T-helper 1 cell (primary cell): ENCODE measurements at regions not wholly inside any gene's neighbourhood (a gene's known extent, or its start where the extent isn't known, plus 50 kb on each side); places are given as distances from the start of the nearest gene placed in this dataset.
"Not testable (repeated sequence)": the region's sequence is repeated elsewhere in the genome, so short reads cannot be mapped to it uniquely, and the experiment has no call there.

ENCODE experiments used
- DNase-seq, 5 donors: peaks; one replicate each; pipeline ENCODE4 v3.0.0-alpha.2; 2012 to 2020

DNA sequence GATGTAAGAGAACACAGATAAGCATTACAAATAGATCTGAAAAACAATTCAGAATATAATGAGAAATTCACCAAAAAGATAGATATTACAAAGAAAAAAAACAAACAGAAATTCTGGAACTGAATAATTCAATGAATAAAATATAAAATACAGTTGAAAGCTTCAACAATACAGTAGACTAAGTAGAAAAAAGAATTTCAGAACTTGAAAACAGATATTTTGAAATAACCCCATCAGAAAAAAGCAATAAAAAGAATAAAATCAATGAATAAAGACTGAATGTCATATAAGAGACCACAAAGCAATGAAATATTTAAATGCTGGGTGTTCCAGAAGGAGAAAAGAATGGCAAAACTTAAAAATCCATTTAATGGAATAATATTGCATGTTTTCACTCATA lies 611.4 kb upstream of the GHITM start:
- no peak for DNase-seq

DNA sequence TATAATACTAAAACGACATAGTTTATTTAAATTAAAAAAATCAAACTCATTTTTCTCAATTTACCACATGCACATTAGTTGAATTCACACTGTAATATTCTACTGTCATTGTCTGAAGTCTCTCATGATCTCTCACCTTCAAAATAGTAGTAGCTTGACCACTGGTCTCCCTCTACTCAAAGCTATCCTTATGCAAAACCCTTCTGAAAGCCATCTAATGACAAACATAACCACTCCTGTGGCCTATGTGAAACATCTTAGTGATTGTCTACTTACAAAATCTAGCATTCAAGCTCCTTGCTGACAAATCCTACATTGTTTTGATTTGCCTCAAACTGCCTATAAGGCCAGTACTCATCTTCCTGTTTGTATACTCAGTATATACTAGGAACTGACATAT lies 606.0 kb upstream of the GHITM start:
- no peak for DNase-seq

DNA sequence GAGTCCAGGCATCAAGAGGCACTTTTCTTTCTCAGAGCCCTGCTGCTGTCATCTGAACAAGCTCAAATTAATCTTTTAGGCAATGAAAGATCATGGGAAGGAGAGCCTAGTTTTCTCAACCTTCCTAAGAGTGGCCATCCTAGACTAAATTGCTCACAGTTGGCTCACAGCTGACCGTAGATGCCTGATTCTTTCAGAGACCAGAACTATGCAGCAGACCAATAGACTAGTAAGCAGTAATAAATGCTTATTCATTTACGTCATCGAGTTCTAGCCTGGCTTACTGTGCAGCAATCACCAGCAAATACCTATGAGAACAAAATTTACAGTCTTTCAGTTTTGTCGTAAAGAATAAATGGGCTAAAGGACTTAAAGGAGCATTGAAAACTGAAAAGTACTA lies 602.9 kb upstream of the GHITM start:
- DNase-seq, result no peak

DNA sequence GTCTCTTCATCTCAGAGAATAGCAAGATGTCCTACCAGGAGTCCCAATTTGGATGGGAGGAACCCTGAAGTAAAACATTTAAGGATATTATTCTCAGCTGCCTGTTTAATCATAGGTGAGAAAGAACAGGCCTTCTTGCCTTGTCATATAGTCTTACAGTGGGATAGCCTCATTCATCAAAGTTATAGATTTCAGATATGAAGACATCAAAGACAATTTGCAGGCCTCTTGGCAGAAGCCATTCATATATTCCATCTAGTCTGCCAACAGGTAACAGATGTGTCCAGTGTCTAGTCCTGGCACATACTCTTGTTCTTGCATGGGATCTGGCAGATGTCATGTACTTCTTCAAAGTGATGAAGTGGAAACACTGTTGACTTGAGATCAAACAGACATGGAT lies 601.3 kb upstream of the GHITM start:
- no peak for DNase-seq

DNA sequence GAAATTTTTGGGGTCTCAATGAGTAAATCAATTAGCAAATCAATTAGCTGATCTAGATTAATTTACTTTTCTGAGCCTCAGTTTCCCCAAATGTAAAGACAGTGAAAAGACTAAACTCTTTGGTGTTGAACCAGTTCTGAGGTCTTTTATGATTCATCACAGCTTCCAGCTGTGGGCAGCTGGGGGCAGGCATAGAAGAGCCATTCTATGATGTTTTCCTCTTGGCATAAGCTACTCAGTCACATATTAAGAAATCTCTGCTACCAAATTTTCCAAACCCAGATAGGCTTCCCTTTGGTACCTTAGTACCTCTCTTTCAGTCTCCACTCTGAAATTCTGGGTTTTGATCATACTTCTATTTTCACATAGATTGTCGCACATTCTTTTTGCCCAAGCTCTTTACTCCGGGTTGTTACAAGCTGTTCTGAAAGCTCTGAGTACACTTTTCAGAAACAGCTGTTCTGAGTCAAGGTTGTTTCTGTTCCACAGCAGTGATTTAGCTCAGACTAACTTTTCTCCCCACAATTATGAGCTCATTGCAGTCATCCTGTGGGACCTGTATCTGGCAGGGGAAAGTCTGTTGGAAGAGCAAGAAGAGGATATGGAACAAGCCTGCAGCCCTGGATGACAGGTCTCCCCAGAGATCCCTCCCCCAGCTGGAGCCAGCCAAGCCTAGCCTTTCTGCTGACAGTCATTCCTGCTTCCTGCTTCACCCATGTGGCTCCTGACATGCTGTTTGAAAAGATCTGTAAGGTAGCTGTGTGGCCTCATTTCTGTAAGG lies 599.6 kb upstream of the GHITM start:
- no peak for DNase-seq

DNA sequence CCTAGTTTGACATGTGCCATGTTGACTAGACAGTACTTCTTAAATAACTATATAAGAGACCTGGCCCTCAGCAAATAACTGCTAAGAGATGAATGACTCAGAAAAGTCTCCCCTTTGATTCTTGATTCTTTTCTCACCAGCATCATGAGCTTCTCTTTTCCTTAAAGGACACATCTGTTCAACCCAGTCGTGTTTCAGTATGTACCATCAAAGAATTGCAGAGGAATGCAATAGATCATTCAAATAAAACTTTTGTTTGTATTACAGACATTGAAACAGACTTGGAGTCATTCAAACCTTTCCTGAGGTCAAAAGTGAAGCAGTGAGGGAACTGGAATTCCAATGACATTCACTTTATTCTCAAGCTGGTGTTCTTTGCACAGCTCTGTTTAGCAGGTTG lies 598.3 kb upstream of the GHITM start:
- DNase-seq, result no peak

DNA sequence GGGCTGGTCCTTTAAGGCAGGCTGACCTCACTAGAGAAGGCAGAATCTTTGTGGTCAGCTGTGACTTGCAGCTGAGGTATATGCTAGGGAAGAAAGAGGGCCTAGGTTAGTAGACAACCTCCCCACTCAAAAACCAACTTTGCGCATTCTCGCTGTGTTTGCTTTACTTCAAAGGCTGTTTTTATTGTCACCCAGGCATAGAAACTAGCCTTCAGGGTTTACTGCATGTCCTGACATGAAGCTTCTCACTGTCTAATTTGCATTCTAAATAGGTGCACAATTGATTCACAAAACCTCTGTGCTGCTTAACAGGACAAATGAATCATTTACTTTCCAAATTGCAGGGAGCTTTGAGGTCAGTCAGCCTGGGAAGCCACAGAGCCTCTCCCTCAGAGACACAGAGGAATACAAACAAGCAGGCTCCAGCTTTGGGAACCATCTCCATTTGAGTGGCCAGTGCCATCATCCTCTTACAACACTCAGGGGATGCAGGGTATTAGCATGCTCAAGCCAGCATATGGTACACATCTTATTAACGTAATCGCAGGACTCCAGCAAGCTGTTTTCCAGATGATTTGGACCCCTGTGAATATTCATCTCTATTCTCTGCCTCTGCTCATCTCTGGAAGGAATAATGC lies 596.4 kb upstream of the GHITM start:
- no peak for DNase-seq

DNA sequence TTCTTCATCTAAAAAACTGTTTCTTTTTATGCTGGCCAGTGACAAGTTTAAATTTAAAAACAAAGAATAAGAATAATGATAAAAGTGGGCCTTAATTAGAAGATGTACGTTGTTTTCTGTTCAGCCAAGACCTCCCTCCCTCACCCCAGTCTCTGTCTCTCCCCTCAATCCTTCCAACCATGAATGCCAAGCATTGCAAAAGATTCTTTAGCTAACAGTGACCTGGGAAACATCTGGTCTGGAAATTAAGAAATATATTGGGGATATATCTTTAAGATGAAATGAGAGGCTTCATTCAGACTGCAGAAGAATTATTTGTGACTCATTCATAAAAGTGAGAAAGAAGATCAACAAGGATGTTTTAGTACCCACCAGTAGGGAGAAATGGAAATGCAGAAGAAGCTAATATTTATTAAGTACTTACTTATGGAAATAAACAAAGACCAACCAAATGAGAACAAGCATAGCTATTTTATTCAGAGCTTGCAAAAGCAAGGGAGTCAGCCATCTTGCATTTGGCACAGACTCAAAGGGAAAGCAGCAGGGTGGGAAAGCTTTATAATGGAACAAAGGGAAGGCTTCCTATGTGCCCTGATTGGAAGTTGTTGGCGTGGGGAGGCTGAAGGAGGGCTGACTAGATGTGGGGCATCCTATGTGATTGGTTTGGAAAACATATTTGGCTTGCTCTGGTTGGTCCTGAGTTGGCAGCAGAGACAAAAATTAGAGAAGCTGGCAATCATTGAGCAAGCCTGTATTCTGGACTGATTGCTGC lies 595.4 kb upstream of the GHITM start:
- DNase-seq, result no peak

DNA sequence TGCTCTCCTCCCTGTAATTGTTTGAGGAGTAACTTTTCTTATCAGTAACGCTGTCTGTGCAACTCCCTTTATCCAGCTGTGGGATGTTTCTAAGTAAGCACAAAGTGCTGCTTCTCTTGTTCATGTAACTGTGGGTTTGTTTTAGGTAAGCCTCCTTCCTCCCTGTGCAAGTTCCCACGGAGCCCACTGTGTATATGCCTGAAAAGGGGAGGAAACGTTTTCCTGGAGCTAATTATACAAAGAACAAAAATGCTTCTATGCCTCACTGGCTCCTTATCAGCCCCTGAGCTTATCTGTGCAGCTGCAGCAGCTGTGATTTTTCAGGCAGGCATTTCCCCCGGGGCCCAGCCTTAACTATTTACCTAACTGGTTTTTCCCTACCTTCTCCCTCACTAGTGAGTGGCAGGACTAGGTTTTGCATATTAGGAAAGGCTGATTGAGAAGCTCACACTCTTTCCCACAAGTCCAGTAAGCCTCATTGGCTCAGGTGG lies 593.4 kb upstream of the GHITM start:
- no peak for DNase-seq

DNA sequence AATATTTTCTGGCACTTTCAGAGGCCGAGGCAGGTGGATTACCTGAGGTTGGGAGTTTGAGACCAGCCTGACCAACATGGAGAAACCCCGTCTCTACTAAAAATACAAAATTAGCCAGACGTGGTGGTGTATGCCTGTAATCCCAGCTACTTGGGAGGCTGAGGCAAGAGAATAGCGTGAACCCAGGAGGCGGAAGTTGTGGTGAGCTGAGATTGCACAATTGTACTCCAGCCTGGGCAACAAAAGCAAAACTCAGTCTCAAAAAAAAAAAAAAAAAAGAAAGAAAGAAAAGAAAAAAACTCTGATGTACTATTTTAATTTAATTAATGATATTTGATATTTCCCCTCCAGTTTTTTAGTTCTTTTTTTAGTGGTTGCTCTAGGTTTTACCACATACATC lies 588.1 kb upstream of the GHITM start:
- DNase-seq, result not testable (repeated sequence)

DNA sequence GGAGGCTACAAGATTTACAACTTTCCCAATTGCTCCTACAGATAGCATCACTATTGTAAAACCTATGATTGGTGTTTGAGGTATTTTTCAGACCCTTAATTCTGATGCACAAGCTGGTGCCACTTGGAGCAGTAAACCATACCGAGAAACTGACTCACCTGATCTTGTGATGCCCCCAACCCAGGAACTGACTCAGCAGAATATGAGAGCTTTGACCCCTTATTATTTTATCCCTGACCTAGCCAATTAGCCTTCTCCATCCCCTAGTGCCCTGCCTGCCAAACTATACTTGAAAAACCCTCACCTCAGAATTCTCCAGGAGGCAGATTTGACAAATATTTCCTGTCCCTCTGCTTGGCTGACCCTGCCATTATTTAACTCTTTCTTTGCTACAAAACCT lies 585.9 kb upstream of the GHITM start:
- DNase-seq, result no peak

DNA sequence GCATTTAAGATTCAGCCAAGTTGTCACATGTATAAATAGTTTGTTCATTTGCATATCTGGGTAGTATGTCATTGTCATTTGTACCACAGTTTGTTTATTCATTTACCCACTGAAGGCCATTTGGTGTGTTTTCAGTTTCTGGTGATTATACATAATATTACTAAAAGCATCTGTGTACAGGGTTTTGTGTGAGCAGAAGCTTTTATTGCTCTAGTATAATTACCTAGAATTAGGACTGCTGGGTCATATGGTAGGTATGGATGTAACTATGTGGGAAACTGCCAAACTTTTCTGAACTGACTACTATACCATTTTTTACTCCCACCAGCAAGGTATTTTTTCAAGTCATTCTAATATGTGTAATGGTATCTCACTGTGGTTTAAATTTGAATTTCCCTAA lies 584.0 kb upstream of the GHITM start:
- no peak for DNase-seq

DNA sequence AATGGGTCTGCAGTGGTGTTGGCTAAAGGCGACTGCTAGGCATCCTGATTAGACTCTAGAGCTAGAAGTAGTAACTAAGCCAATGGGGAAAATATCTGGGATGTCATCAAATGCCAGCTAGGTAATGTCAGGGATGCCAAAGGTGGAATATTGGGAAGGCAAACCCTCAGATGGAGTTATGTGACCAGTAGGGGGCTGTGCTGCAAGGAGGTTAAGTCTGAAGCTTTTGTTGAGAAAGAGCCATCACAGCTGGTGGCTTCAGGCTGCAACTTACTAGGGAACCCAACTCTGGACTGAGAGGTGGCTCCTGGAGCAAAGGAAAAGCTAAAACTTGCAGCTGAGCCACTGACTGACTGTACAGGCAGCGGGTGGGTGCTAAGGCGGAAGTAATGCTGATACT lies 576.9 kb upstream of the GHITM start:
- no peak for DNase-seq

DNA sequence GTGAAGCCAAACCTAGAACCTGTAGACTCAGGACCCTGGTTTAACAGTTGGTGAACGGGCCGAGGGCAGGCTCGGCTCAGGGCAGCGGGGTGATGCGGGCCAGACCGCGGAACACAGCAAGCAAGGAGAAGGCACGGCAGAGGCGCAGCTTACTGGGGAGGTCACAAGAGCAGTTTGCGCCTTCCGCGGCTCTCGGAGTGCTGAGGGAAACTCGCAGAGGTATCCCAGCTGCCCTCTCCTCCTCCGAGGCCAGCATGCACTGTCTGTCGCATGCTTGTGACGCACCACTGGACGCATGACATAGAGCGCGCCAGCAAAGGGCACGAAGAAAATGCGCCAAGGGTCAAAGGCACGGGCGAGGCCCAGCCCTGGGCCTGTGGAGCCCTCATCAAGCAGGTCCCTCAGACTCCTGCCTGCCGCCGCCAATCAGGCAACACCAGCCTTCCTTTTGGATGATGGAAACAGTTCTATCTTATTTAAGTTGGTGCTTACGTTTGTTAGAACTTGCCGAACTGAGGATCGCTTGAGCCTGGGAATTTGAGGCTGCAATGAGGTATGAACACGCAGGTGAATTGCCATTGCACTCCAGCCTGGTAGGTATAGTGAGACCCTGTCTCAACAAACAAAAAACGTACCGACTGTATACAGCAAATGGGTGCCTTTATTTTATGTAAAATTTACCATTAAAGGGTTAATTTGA lies 574.3 kb upstream of the GHITM start:
- no peak for DNase-seq

DNA sequence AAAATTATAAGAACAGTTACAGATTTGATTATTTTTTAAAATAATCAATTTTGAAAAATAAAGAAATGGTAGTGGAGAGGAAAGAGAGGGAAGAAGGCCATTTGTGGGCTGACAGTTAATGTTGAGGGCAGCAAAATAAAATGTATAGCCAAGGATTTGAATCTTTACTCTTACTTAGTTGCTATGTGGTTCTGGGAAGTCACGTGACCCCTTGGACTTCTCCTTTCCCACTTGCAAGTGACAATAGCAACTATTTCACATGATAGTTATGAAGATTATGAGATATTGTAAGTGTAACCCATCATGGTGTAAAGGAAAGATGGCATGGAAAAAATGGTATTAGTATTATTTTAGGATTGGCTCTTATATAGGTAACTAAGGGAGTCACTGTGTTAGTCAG lies 567.3 kb upstream of the GHITM start:
- no peak for DNase-seq

DNA sequence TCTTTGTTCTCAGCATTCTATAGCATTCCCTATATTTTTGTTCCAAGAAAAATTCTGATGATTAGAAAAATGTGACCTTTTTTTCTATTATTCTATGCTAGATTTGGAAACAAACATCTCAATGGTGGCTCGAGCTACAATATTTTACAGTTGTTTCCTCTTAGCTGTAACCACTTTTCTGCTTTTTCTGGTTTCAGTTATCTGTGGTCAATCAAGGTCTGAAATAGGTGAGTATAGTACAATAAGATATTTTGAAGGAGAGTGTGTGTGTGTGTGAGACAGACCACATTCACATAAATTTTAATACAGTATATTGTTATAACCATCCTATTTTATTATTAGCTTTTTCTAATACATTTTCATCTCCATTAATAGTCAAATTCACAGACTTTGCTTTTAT lies 564.5 kb upstream of the GHITM start:
- no peak for DNase-seq

DNA sequence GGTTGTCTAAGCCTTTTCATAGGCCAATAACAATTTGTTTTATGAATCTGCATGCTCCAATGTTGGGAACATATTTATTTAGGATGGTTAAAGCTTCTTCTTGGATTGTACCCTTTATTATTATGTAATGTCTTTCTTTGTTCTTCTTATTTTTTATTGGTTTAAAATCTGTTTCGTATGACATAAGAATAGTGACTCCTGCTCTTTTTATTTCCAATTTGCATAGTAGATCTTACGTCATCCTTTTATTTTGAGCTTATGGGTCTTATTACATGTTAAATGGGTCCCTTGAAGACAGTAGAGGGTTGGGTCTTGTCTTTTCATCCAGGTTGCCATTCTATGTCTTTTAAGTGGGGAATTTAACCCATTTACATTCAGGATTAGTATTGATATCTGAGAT lies 561.9 kb upstream of the GHITM start:
- DNase-seq, result no peak

DNA sequence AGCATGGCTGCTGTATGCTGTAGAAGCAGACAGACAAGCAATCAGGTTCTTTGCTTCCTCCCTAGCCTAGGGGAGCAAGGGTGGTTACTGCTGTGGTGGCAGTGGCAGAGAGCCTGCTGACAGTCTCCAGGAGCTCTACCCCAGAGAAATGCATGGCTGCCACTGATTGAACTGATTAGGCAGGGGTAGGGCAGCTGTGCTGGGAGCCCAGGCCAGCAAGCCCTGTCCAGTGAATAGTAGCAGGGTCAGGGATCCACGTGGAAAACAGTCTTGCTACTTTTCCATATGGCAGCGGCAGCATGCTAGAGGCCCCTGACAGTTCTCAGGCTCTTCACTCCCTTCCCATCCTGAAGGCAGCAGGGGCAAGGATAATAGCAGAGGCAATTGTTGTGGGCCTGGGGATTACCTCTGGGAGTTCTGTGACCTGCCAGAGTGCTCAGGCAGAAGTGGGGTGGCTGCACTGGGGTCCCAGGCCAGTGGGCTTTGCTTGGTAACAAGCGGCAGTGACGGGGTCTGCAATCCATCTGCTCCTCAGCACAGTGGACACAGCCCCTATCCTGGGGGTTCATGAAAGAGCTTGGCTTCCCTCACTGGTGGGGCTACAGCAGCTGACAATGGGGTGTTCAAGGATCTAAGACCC lies 558.8 kb upstream of the GHITM start:
- DNase-seq, result no peak

DNA sequence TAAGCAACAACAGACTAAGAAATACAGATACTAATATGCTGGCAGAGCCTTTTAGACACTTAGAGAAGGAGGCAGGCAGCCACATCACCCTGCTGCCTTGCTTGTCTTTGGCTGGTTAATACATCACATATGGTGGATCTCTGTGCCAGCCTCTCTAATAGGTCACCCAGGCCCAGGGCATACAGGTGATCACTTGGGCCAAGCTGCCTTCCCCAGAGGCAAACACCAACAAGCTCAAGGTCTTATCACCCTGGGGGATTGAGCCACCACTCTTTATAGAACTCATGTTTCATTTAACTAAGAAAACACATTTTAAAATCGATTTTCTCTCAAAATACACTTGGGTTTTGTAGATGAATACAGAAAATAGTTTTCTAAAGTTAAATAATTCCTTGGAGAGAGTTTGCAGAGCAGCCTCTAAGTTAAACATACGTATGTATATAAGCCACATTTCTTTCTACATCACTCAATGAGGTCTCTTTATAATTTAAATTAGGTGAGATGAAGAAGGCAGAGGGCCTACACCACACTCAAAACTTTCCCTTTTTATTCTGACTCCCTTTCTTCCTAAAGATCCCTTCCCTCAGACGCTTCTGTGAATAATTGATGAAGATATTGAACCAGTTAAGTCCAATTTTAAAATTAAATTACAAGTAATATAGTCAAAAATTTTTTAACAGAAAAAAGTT lies 556.8 kb upstream of the GHITM start:
- no peak for DNase-seq

DNA sequence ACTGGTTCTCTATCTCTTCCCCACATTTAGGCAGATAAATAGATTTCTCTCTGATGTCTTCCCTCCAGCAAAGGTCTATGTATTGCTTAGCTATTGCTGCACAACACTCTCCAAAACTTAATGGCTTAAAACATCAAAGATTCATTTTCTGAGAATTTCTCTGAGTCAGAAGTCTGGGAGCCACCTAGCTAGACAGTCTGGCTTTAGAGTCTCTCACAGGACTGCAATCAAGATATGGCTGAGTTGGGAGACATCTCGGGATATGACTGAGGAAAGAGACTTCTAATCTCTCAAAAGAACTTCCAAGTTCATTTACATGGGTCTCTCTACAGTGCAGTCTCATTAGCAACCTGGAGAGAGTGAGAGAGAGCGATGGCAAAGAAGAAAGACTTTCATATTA lies 553.6 kb upstream of the GHITM start:
- no peak for DNase-seq

DNA sequence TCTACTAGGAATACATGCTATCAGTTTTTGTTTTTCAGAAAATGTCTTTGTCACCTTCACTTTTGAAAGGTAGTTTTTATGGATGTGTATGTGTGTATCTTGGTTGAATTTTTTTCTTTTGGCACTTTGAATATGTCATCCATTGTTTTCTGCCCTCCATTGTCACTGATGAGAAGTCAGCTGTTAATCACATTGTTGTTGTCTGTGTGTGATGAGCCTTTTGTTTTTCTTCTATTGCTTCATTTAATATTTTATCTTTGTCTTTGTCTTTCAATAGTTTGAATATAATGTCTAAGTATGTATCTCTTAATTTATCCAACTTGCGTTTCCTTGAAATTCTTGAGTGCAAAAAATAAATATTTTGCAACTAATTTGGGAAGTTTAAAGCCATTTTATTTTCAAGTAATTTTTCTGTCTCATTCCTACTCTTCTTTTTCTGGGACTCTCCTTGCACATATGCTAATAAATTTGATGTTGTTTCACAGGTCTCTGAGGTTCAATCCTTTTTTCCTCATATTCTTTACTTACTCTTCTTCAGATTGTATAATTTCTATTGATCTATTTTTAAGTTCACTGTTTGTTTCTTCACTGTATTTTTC lies 546.9 kb upstream of the GHITM start:
- no peak for DNase-seq

DNA sequence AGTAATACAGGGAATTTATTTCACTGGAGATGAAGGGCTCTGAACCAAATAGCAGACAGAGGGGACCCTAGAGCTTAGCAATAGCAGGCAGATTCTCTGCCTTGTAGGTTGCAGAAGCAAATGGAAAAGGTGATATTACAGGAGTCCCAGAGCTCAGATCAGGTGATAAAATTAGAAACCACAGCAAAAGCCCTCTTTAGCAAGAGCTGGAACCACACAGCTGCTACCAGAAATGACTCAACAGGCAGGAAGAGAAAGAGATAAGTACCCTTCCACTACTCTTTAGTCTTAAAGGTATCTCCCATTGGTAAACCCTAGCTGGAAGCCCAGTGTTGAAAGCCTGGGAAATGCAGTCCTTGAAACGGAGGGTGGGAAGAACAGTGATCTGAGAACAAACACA lies 535.6 kb upstream of the GHITM start:
- DNase-seq, result peak in 1 of 5 donors; percentile 30
